Vagina (tissue), 2 donors: ENCODE measurements at regions not wholly inside any gene's neighbourhood (a gene's known extent, or its start where the extent isn't known, plus 50 kb on each side); places are given as distances from the start of the nearest gene placed in this dataset.

Experiments
- DNase-seq, 2 donors: peaks; one replicate each; pipeline ENCODE4 v3.0.0-alpha.2; 2017; ENCODE audit errors: extremely low spot score in 2 of 2
- H3K27ac ChIP-seq: fragments of 200-600 bp; sonication (generic); one replicate; pipeline ENCODE4 v1.5.1; 2019
- H3K27me3 ChIP-seq: fragments of 200-600 bp; sonication (generic); one replicate; pipeline ENCODE4 v1.5.1; 2019
- H3K36me3 ChIP-seq, 2 donors: fragments of 200-600 bp; sonication (generic); one replicate each; pipeline ENCODE4 v1.5.1; 2017 to 2019
- H3K4me1 ChIP-seq: fragments of 200-600 bp; sonication (generic); one replicate; pipeline ENCODE4 v1.5.1; 2019
- H3K4me3 ChIP-seq, 2 donors: fragments of 200-600 bp; sonication (generic); 1 replicate in 1 of 2; 2 replicates in 1 of 2; pipeline ENCODE4 v1.5.1; 2016 to 2019
- H3K9me3 ChIP-seq: fragments of 200-600 bp; sonication (generic); one replicate; pipeline ENCODE4 v1.5.1; 2019
- CTCF ChIP-seq, 3 experiments: fragments of 450-650 bp in 2 of 3; fragments of 200-600 bp in 1 of 3; sonication (generic) in 1 of 3; IDR thresholded peaks; one replicate each; pipeline ENCODE4 v1.5.1; 2017 to 2019; ENCODE audit warnings: antibody characterized with exemption in 3 of 3, mild to moderate bottlenecking in 2 of 3, moderate library complexity in 2 of 3
- POLR2A ChIP-seq, 2 donors: fragments of 450-650 bp; IDR thresholded peaks; one replicate each; pipeline ENCODE4 v1.6.1; 2017; ENCODE audit warnings: antibody characterized with exemption in 2 of 2, mild to moderate bottlenecking in 2 of 2, moderate library complexity in 2 of 2
- POLR2AphosphoS5 ChIP-seq, 2 donors: sonication (generic); formaldehyde crosslinking; IDR thresholded peaks; one replicate each; pipeline ENCODE4 v1.9.0; 2017; ENCODE audit warnings: antibody characterized with exemption in 2 of 2, mild to moderate bottlenecking in 2 of 2, low read depth in 1 of 2; ENCODE audit not compliant: insufficient read depth in 1 of 2
- intact Hi-C: fragments of 100-400 bp; cut with DNase I; formaldehyde crosslinking; loops from one replicate; pipeline ENCODE4 v1.15.1; 2023

DNA sequence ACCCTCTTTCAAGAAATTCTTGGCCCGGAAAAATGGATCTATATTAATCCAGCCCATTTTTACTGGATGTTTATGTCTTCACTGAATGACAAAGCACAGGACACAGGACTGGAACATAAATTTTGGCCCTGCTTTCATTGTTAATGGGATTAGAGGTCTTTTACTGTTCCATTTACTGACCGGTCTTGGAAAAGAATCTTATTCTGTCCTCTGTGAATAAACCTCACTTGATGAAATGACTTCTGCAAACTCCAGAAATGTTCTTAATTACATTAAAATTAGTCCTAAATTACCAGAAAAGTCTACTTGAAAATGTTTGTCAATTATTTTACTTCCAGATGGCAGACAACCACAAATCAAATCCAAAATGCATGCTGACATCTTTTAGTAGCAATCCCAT, 79.3 kb upstream of the SLC24A5 start:
- no peaks in the 10 kb centered on the region for H3K9me3 ChIP-seq
- intact Hi-C loops = no loop called here
- DNase-seq = no peak
- no peak overlapping the region for H3K27ac ChIP-seq
- H3K27me3 ChIP-seq = no peaks in the 10 kb centered on the region
- H3K4me3 ChIP-seq = no peak overlapping the region
- TF ChIP-seq POLR2A (IDR thresholded peaks at IDR 0.05) = no peak
- TF ChIP-seq CTCF (IDR thresholded peaks at IDR 0.05) = no peak
- TF ChIP-seq POLR2AphosphoS5 (IDR thresholded peaks at IDR 0.05; ENCODE audit: insufficient read depth in 1 of 2, low read depth in 1 of 2) = no peak
- H3K4me1 ChIP-seq = peaks cover 8% of the 10 kb centered on the region
- no peaks in the 10 kb centered on the region for H3K36me3 ChIP-seq

DNA sequence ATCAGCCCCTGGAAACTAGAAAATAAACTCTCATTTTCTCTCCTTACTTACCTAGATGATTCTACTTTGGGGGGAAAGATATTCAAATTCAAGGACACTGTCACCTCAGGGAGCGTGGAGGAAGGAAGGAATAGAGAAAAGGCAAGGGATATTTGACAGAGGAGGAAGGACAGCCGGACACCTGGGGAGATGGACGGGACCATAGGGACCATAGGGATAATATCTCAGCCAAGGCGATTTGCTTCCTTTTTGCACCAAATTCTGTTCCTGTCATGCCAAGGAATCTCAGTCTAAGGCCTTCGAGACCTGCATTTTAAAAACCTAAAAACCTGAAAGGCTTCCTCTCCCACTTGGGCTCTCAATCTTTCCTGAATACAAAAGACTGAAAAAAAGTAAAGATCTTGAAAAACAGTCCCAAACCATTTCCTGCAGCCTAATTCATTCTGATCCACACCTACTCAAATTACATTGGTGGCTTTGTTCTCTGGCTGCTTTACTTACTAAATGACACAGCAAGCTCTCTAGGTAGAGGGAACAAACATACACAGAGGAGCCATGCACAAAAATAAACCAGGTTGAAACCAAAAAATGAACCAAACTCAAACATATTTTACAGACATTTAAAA, 73.9 kb upstream of the SLC24A5 start:
- intact Hi-C loops = no loop called here
- Histone ChIP-seq H3K27me3 (no peaks in the 10 kb centered on the region), H3K9me3 (no peaks in the 10 kb centered on the region), H3K27ac (no peak overlapping the region), H3K36me3 (no peaks in the 10 kb centered on the region), H3K4me1 (no peaks in the 10 kb centered on the region), H3K4me3 (no peak overlapping the region)
- DNase-seq = no peak
- TF ChIP-seq CTCF (IDR thresholded peaks at IDR 0.05) (no peak), POLR2A (IDR thresholded peaks at IDR 0.05) (no peak)

DNA sequence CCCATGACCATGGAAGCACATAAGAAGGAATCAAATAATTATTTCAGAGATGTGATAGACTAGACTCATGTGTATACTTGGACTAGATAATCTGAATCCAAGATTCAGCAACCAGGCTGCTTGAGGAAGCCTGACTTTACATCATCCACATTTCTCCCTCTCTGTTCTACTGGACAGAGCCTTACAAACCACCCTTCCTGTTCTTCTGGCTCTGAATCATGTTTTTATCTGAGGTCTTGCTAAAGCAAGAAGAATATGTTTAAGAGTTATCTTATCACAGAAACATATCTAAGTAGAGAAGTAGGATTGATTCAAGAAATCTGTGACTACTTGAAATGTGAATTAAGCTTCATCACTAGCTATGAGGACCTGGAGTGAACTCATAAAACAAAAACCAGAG, 71.1 kb upstream of the SLC24A5 start:
- intact Hi-C loops = no loop called here
- no peak for DNase-seq
- TF ChIP-seq CTCF (IDR thresholded peaks at IDR 0.05) (no peak), POLR2AphosphoS5 (IDR thresholded peaks at IDR 0.05; ENCODE audit: insufficient read depth in 1 of 2, low read depth in 1 of 2) (no peak), POLR2A (IDR thresholded peaks at IDR 0.05) (no peak)
- H3K36me3 ChIP-seq = no peaks in the 10 kb centered on the region
- no peaks in the 10 kb centered on the region for H3K4me1 ChIP-seq
- no peaks in the 10 kb centered on the region for H3K27me3 ChIP-seq
- H3K27ac ChIP-seq = no peak overlapping the region
- no peak overlapping the region for H3K4me3 ChIP-seq
- no peaks in the 10 kb centered on the region for H3K9me3 ChIP-seq

- no peaks in the 10 kb centered on the region for H3K27me3 ChIP-seq
- intact Hi-C loops = no loop called here
- H3K27ac ChIP-seq = no peak overlapping the region
- no peaks in the 10 kb centered on the region for H3K4me1 ChIP-seq
- no peaks in the 10 kb centered on the region for H3K9me3 ChIP-seq
- no peak for DNase-seq
- no peak overlapping the region for H3K4me3 ChIP-seq
- TF ChIP-seq POLR2A (IDR thresholded peaks at IDR 0.05) (no peak), POLR2AphosphoS5 (IDR thresholded peaks at IDR 0.05; ENCODE audit: insufficient read depth in 1 of 2, low read depth in 1 of 2) (no peak), CTCF (IDR thresholded peaks at IDR 0.05) (no peak)
- H3K36me3 ChIP-seq = no peaks in the 10 kb centered on the region
Measured at GRCh38 chr15:48052946-48053345, 67.8 kb upstream of the SLC24A5 start.

DNA sequence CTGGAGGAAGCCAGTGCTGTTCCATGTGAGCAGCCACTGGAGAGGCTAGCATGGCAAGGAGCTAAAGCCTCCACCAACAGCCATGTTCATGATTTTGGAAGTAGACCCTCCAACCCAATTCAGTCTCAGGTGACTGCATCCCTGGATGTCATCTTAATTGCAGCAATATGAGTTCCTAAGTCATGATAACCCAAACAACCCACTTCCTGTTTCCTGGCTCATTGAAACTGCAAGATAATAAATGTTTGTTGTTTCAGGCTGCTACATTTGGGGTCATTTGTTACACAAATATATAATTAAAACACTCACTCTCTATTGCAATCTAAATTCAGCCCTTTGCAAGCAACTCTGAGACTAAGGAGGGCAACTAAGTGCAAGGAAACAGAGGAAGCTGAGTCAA, 62.4 kb upstream of the SLC24A5 start:
- no peak for DNase-seq
- intact Hi-C loops = no loop called here
- no peaks in the 10 kb centered on the region for H3K36me3 ChIP-seq
- no peak overlapping the region for H3K4me3 ChIP-seq
- H3K9me3 ChIP-seq = no peaks in the 10 kb centered on the region
- H3K27ac ChIP-seq = no peak overlapping the region
- TF ChIP-seq POLR2A (IDR thresholded peaks at IDR 0.05) = no peak
- no peak for TF ChIP-seq POLR2AphosphoS5 (IDR thresholded peaks at IDR 0.05; ENCODE audit: insufficient read depth in 1 of 2, low read depth in 1 of 2)
- TF ChIP-seq CTCF (IDR thresholded peaks at IDR 0.05) = no peak
- H3K27me3 ChIP-seq = no peaks in the 10 kb centered on the region
- peaks cover 4% of the 10 kb centered on the region for H3K4me1 ChIP-seq
